ENCODE measurements at regions not wholly inside any gene's neighbourhood (a gene's known extent, or its start where the extent isn't known, plus 50 kb on each side); places are given as distances from the start of the nearest gene placed in this dataset.

DNA sequence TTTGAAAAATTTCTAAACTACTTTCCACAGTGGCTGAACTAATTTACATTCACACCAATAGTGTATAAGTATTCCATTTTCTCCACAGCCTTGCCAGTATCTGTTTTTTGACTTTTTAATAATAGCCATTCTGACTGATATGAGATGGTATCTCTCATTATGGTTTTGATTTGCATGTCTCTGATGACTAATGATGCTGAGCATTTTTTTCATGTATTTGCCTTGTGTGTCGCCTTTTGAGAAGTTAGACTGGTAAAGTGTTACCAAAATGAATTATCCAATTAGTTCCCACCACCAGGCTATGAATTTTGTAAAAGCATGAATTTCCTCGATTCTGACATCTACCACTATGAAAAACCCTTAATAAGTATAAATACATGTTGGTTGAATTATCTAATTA is 242.2 kb upstream of the GK2 start:
- no peak overlapping the region for H3K27ac ChIP-seq (ENCODE audit: low read depth in 2 of 2, low read length in 1 of 2)
- no peaks in the 10 kb centered on the region for H3K9me2 ChIP-seq
- H3K4me3 ChIP-seq (ENCODE audit: low read depth in 2 of 2, low read length in 1 of 2), result no peak overlapping the region
- CTCF ChIA-PET, result no interaction called here
- H3K4me1 ChIP-seq (ENCODE audit: control insufficient read depth in 1 of 2, insufficient read depth in 2 of 2, low read depth in 1 of 2, low read length in 1 of 2), result peaks cover 0 to 5% of the 10 kb centered on the region in 2 experiments; a peak in 1 of 4 replicates
- no peaks in the 10 kb centered on the region for H4K20me1 ChIP-seq (ENCODE audit: insufficient read depth)
- H3K79me2 ChIP-seq (ENCODE audit: insufficient read depth), result no peaks in the 10 kb centered on the region
- POLR2A ChIA-PET, result no interaction called here
- 47% methylated on average over 2 of the region's 2 CpGs for whole genome bisulfite sequencing (ENCODE audit: low lambda C conversion rate)
- no peak overlapping the region for H3K4me2 ChIP-seq
- no peaks in the 10 kb centered on the region for H3K9me3 ChIP-seq
- no peak overlapping the region for H3K9ac ChIP-seq
- DNase-seq, result no peak
- no peak for TF ChIP-seq TAF1 (IDR thresholded peaks at IDR 0.05; ENCODE audit: borderline replicate concordance, low read depth, low read length)
- TF ChIP-seq, protein P1, sequence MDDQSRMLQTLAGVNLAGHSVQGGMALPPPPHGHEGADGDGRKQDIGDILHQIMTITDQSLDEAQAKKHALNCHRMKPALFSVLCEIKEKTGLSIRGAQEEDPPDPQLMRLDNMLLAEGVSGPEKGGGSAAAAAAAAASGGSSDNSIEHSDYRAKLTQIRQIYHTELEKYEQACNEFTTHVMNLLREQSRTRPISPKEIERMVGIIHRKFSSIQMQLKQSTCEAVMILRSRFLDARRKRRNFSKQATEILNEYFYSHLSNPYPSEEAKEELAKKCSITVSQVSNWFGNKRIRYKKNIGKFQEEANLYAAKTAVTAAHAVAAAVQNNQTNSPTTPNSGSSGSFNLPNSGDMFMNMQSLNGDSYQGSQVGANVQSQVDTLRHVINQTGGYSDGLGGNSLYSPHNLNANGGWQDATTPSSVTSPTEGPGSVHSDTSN (IDR thresholded peaks at IDR 0.05), result no peak
- TF ChIP-seq CHD2 (IDR thresholded peaks at IDR 0.05; ENCODE audit: low read length, partially characterized antibody), result no peak
- no peak for TF ChIP-seq FOXM1 (IDR thresholded peaks at IDR 0.05; ENCODE audit: low read depth)
- TF ChIP-seq RXRA (IDR thresholded peaks at IDR 0.05; ENCODE audit: borderline replicate concordance, low read depth), result no peak
- no peak for TF ChIP-seq TEAD4 (IDR thresholded peaks at IDR 0.05; ENCODE audit: borderline replicate concordance, insufficient read depth)
- TF ChIP-seq EZH2phosphoT487 (IDR thresholded peaks at IDR 0.05; ENCODE audit: borderline replicate concordance, low read depth), result no peak
- no peaks in the 10 kb centered on the region for H3F3A ChIP-seq (replicated peaks; ENCODE audit: insufficient read depth)
- H3K36me3 ChIP-seq (replicated peaks in 1 of 2; ENCODE audit: control insufficient read depth in 1 of 2, insufficient read depth in 2 of 2, low read length in 1 of 2), result no peaks in the 10 kb centered on the region
- H3K27me3 ChIP-seq (ENCODE audit: insufficient read depth), result no peaks in the 10 kb centered on the region
- no peak overlapping the region for H2AFZ ChIP-seq (ENCODE audit: low read depth)

DNA sequence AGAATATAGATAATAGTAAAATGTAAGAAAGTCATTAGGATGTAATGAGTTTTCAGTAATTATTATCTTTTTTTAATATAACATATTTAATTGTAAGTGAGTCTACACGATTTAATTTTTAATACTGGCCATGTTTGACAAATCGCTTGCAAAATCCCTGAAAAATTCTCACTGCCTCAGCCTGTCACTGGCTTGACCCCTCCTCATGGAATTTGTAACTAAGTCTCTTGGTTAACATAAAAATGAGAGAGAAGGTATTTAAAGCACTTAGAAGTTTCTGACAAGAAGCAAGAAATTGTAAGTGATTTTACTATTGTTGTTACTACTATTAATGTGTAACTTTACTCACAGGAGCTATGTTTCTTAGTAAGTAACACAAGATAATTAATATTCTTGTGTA is 237.9 kb upstream of the GK2 start:
- Histone ChIP-seq H3K27me3 (ENCODE audit: insufficient read depth) (no peaks in the 10 kb centered on the region), H3K9ac (no peak overlapping the region), H3K4me3 (ENCODE audit: low read depth in 2 of 2, low read length in 1 of 2) (no peak overlapping the region), H3K27ac (ENCODE audit: low read depth in 2 of 2, low read length in 1 of 2) (no peak overlapping the region), H3K4me1 (ENCODE audit: control insufficient read depth in 1 of 2, insufficient read depth in 2 of 2, low read depth in 1 of 2, low read length in 1 of 2) (no peaks in the 10 kb centered on the region), H3K36me3 (replicated peaks in 1 of 2; ENCODE audit: control insufficient read depth in 1 of 2, insufficient read depth in 2 of 2, low read length in 1 of 2) (no peaks in the 10 kb centered on the region), H3K79me2 (ENCODE audit: insufficient read depth) (no peaks in the 10 kb centered on the region), H2AFZ (ENCODE audit: low read depth) (no peak overlapping the region), H3K9me2 (no peaks in the 10 kb centered on the region), H4K20me1 (ENCODE audit: insufficient read depth) (no peaks in the 10 kb centered on the region), H3K4me2 (no peak overlapping the region), H3F3A (replicated peaks; ENCODE audit: insufficient read depth) (no peaks in the 10 kb centered on the region), H3K9me3 (no peaks in the 10 kb centered on the region)
- no peak for TF ChIP-seq FOSL2 (IDR thresholded peaks at IDR 0.05; ENCODE audit: borderline replicate concordance, low read depth)
- TF ChIP-seq EZH2phosphoT487 (IDR thresholded peaks at IDR 0.05; ENCODE audit: borderline replicate concordance, low read depth), result no peak
- no peak for TF ChIP-seq SIN3A (IDR thresholded peaks at IDR 0.05; ENCODE audit: borderline replicate concordance, low read depth, low read length)
- TF ChIP-seq GABPA (IDR thresholded peaks at IDR 0.05; ENCODE audit: low read depth), result no peak
- TF ChIP-seq EP300 (IDR thresholded peaks at IDR 0.05; ENCODE audit: borderline replicate concordance in 1 of 2, low read depth in 1 of 2, low read length in 1 of 2), result no peak
- no peak for TF ChIP-seq SMC3 (IDR thresholded peaks at IDR 0.05; ENCODE audit: low read depth, low read length)
- TF ChIP-seq TAF1 (IDR thresholded peaks at IDR 0.05; ENCODE audit: borderline replicate concordance, low read depth, low read length), result no peak
- TF ChIP-seq MEF2A (IDR thresholded peaks at IDR 0.05; ENCODE audit: borderline replicate concordance, low read depth), result no peak
- TF ChIP-seq, protein P2, sequence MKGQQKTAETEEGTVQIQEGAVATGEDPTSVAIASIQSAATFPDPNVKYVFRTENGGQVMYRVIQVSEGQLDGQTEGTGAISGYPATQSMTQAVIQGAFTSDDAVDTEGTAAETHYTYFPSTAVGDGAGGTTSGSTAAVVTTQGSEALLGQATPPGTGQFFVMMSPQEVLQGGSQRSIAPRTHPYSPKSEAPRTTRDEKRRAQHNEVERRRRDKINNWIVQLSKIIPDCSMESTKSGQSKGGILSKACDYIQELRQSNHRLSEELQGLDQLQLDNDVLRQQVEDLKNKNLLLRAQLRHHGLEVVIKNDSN (IDR thresholded peaks at IDR 0.05; ENCODE audit: borderline replicate concordance, low read depth), result no peak
- TF ChIP-seq, protein P3, sequence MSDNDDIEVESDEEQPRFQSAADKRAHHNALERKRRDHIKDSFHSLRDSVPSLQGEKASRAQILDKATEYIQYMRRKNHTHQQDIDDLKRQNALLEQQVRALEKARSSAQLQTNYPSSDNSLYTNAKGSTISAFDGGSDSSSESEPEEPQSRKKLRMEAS (IDR thresholded peaks at IDR 0.05; ENCODE audit: low read depth), result no peak
- no peak for TF ChIP-seq JUND (IDR thresholded peaks at IDR 0.05)
- no peak for TF ChIP-seq RCOR1 (IDR thresholded peaks at IDR 0.05; ENCODE audit: low read length)
- no peak for DNase-seq
- WGBS (ENCODE audit: low lambda C conversion rate), result 56% methylated on average over 2 of the region's 2 CpGs
- POLR2A ChIA-PET, result no interaction called here
- CTCF ChIA-PET, result no interaction called here

All from SK-N-SH (cell line).